ENCODE measurements at regions not wholly inside any gene's neighbourhood (a gene's known extent, or its start where the extent isn't known, plus 50 kb on each side); places are given as distances from the start of the nearest gene placed in this dataset.

- TF ChIP-seq CTCF (IDR thresholded peaks at IDR 0.05) (no peak), POLR2A (IDR thresholded peaks at IDR 0.05) (no peak), POLR2AphosphoS5 (IDR thresholded peaks at IDR 0.05) (no peak)
Observed at GRCh38 chrX:122818068-122818467, 366.0 kb upstream of the GRIA3 start.
